ENCODE measurements at regions not wholly inside any gene's neighbourhood (a gene's known extent, or its start where the extent isn't known, plus 50 kb on each side); places are given as distances from the start of the nearest gene placed in this dataset.

DNA sequence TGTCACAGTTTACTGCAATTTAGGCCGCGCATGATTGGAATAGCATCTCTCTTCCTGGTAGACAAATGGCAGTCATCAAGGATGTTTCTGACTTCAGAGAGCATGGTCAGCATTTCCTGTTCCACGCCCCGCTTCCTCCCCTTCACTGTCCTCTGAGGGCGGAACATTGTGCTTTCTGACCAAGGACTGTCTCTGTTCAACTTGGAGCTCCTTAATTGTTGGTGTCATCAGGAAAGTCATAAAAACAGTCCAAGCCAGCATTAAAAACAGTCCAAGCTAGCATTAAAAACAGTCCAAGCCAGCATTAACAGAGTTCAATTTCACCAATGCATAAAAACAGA is 301.3 kb upstream of the IRX4 start:
- ATAC-seq = no peak
- no peak overlapping the region for H3K27ac Mint-ChIP-seq

More for the DNA sequence above, 301.3 kb upstream of the IRX4 start:
- TF ChIP-seq NANOG (IDR thresholded peaks at IDR 0.05; ENCODE audit: borderline replicate concordance) = no peak
- TF ChIP-seq POLR2AphosphoS5 (IDR thresholded peaks at IDR 0.05; ENCODE audit: low read depth) = no peak
- no peak for TF ChIP-seq ZNF331 (CRISPR knock-in tag; IDR thresholded peaks at IDR 0.05; ENCODE audit: low read depth)
- no peak for TF ChIP-seq ZNF114 (CRISPR knock-in tag; IDR thresholded peaks at IDR 0.05)
- TF ChIP-seq STAT1 (IDR thresholded peaks at IDR 0.05; ENCODE audit: unreplicated experiment) = no peak
- no peak for TF ChIP-seq EZH2 (IDR thresholded peaks at IDR 0.05; ENCODE audit: low read depth, unreplicated experiment)
- TF ChIP-seq, protein P1, sequence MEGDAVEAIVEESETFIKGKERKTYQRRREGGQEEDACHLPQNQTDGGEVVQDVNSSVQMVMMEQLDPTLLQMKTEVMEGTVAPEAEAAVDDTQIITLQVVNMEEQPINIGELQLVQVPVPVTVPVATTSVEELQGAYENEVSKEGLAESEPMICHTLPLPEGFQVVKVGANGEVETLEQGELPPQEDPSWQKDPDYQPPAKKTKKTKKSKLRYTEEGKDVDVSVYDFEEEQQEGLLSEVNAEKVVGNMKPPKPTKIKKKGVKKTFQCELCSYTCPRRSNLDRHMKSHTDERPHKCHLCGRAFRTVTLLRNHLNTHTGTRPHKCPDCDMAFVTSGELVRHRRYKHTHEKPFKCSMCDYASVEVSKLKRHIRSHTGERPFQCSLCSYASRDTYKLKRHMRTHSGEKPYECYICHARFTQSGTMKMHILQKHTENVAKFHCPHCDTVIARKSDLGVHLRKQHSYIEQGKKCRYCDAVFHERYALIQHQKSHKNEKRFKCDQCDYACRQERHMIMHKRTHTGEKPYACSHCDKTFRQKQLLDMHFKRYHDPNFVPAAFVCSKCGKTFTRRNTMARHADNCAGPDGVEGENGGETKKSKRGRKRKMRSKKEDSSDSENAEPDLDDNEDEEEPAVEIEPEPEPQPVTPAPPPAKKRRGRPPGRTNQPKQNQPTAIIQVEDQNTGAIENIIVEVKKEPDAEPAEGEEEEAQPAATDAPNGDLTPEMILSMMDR (conservative IDR thresholded peaks at IDR 0.05; ENCODE audit: low read depth in 2 of 2) = no peak
- no peak for TF ChIP-seq EZH2phosphoT487 (IDR thresholded peaks at IDR 0.05; ENCODE audit: unreplicated experiment)
- TF ChIP-seq JUNB (IDR thresholded peaks at IDR 0.05; ENCODE audit: unreplicated experiment) = no peak
- TF ChIP-seq, protein P2, sequence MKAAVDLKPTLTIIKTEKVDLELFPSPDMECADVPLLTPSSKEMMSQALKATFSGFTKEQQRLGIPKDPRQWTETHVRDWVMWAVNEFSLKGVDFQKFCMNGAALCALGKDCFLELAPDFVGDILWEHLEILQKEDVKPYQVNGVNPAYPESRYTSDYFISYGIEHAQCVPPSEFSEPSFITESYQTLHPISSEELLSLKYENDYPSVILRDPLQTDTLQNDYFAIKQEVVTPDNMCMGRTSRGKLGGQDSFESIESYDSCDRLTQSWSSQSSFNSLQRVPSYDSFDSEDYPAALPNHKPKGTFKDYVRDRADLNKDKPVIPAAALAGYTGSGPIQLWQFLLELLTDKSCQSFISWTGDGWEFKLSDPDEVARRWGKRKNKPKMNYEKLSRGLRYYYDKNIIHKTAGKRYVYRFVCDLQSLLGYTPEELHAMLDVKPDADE (IDR thresholded peaks at IDR 0.05) = no peak
- TF ChIP-seq, protein P3, sequence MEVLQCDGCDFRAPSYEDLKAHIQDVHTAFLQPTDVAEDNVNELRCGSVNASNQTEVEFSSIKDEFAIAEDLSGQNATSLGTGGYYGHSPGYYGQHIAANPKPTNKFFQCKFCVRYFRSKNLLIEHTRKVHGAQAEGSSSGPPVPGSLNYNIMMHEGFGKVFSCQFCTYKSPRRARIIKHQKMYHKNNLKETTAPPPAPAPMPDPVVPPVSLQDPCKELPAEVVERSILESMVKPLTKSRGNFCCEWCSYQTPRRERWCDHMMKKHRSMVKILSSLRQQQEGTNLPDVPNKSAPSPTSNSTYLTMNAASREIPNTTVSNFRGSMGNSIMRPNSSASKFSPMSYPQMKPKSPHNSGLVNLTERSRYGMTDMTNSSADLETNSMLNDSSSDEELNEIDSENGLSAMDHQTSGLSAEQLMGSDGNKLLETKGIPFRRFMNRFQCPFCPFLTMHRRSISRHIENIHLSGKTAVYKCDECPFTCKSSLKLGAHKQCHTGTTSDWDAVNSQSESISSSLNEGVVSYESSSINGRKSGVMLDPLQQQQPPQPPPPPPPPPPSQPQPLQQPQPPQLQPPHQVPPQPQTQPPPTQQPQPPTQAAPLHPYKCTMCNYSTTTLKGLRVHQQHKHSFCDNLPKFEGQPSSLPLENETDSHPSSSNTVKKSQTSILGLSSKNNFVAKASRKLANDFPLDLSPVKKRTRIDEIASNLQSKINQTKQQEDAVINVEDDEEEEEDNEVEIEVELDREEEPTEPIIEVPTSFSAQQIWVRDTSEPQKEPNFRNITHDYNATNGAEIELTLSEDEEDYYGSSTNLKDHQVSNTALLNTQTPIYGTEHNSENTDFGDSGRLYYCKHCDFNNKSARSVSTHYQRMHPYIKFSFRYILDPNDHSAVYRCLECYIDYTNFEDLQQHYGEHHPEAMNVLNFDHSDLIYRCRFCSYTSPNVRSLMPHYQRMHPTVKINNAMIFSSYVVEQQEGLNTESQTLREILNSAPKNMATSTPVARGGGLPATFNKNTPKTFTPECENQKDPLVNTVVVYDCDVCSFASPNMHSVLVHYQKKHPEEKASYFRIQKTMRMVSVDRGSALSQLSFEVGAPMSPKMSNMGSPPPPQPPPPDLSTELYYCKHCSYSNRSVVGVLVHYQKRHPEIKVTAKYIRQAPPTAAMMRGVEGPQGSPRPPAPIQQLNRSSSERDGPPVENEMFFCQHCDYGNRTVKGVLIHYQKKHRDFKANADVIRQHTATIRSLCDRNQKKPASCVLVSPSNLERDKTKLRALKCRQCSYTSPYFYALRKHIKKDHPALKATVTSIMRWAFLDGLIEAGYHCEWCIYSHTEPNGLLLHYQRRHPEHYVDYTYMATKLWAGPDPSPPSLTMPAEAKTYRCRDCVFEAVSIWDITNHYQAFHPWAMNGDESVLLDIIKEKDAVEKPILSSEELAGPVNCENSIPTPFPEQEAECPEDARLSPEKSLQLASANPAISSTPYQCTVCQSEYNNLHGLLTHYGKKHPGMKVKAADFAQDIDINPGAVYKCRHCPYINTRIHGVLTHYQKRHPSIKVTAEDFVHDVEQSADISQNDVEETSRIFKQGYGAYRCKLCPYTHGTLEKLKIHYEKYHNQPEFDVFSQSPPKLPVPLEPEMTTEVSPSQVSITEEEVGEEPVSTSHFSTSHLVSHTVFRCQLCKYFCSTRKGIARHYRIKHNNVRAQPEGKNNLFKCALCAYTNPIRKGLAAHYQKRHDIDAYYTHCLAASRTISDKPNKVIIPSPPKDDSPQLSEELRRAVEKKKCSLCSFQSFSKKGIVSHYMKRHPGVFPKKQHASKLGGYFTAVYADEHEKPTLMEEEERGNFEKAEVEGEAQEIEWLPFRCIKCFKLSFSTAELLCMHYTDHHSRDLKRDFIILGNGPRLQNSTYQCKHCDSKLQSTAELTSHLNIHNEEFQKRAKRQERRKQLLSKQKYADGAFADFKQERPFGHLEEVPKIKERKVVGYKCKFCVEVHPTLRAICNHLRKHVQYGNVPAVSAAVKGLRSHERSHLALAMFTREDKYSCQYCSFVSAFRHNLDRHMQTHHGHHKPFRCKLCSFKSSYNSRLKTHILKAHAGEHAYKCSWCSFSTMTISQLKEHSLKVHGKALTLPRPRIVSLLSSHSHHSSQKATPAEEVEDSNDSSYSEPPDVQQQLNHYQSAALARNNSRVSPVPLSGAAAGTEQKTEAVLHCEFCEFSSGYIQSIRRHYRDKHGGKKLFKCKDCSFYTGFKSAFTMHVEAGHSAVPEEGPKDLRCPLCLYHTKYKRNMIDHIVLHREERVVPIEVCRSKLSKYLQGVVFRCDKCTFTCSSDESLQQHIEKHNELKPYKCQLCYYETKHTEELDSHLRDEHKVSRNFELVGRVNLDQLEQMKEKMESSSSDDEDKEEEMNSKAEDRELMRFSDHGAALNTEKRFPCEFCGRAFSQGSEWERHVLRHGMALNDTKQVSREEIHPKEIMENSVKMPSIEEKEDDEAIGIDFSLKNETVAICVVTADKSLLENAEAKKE (CRISPR knock-in tag; IDR thresholded peaks at IDR 0.05) = no peak
- no peak for TF ChIP-seq CREB1 (CRISPR knock-in tag; IDR thresholded peaks at IDR 0.05; ENCODE audit: low read depth)
- TF ChIP-seq, protein P4, sequence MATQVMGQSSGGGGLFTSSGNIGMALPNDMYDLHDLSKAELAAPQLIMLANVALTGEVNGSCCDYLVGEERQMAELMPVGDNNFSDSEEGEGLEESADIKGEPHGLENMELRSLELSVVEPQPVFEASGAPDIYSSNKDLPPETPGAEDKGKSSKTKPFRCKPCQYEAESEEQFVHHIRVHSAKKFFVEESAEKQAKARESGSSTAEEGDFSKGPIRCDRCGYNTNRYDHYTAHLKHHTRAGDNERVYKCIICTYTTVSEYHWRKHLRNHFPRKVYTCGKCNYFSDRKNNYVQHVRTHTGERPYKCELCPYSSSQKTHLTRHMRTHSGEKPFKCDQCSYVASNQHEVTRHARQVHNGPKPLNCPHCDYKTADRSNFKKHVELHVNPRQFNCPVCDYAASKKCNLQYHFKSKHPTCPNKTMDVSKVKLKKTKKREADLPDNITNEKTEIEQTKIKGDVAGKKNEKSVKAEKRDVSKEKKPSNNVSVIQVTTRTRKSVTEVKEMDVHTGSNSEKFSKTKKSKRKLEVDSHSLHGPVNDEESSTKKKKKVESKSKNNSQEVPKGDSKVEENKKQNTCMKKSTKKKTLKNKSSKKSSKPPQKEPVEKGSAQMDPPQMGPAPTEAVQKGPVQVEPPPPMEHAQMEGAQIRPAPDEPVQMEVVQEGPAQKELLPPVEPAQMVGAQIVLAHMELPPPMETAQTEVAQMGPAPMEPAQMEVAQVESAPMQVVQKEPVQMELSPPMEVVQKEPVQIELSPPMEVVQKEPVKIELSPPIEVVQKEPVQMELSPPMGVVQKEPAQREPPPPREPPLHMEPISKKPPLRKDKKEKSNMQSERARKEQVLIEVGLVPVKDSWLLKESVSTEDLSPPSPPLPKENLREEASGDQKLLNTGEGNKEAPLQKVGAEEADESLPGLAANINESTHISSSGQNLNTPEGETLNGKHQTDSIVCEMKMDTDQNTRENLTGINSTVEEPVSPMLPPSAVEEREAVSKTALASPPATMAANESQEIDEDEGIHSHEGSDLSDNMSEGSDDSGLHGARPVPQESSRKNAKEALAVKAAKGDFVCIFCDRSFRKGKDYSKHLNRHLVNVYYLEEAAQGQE (IDR thresholded peaks at IDR 0.05; ENCODE audit: unreplicated experiment) = no peak
- H3K27me3 Mint-ChIP-seq (ENCODE audit: insufficient read depth, low read depth, poor library complexity) = peaks cover 2% of the 10 kb centered on the region
- H3K36me3 ChIP-seq (ENCODE audit: insufficient read depth) = no peaks in the 10 kb centered on the region
- no peak overlapping the region for H3K27ac ChIP-seq (ENCODE audit: low read depth)
- no peak overlapping the region for H3K4me3 Mint-ChIP-seq
- H4K20me1 ChIP-seq (replicated peaks; ENCODE audit: insufficient read depth) = no peaks in the 10 kb centered on the region
- H3K4me1 ChIP-seq (ENCODE audit: insufficient read depth) = no peaks in the 10 kb centered on the region
- DNase-seq (ENCODE audit: low spot score) = no peak
- H2AFZ ChIP-seq = no peak overlapping the region
- no peaks in the 10 kb centered on the region for H3F3A ChIP-seq (replicated peaks; ENCODE audit: low read depth)
- no peaks in the 10 kb centered on the region for H3K9me3 Mint-ChIP-seq
- no peak overlapping the region for H3K4me2 ChIP-seq
- H3K27me3 ChIP-seq (ENCODE audit: insufficient read depth) = no peaks in the 10 kb centered on the region
- no peak overlapping the region for H3K4me3 ChIP-seq
- no peaks in the 10 kb centered on the region for H3K36me3 Mint-ChIP-seq (ENCODE audit: low read depth)
- H3K79me2 ChIP-seq (replicated peaks; ENCODE audit: insufficient read depth) = no peaks in the 10 kb centered on the region
- H3K4me1 Mint-ChIP-seq = no peaks in the 10 kb centered on the region; the same call in 2 of the 3 replicates
- no peaks in the 10 kb centered on the region for H3K9me2 ChIP-seq (ENCODE audit: insufficient read depth)

Data from GM23338 (cell line).